AML-193 (cell line): ENCODE measurements at regions not wholly inside any gene's neighbourhood (a gene's known extent, or its start where the extent isn't known, plus 50 kb on each side); places are given as distances from the start of the nearest gene placed in this dataset.
A peak's percentile ranks its signal among the peaks of the same experiment; 100 is the strongest.
"Not testable (repeated sequence)": the region's sequence is repeated elsewhere in the genome, so short reads cannot be mapped to it uniquely, and the experiment has no call there.

Source experiments
- DNase-seq, 2 experiments: peaks; one replicate each; lab custom pipeline; 2025; lab: John Stamatoyannopoulos, UW

- DNase-seq, result no peak
Measured at GRCh38 chr1:78247079-78247478, 201.3 kb downstream of the GIPC2 start.

- DNase-seq, result no peak
Measured at GRCh38 chr1:78250201-78250600, 204.4 kb downstream of the GIPC2 start.

GRCh38 chr1:78254517-78254916 lies 208.8 kb downstream of the GIPC2 start:
- DNase-seq, result no peak

GRCh38 chr1:78255383-78255782 lies 209.6 kb downstream of the GIPC2 start:
- DNase-seq, result no peak

- DNase-seq, result no peak
Measured at GRCh38 chr1:78255846-78256245, 210.1 kb downstream of the GIPC2 start.

DNA sequence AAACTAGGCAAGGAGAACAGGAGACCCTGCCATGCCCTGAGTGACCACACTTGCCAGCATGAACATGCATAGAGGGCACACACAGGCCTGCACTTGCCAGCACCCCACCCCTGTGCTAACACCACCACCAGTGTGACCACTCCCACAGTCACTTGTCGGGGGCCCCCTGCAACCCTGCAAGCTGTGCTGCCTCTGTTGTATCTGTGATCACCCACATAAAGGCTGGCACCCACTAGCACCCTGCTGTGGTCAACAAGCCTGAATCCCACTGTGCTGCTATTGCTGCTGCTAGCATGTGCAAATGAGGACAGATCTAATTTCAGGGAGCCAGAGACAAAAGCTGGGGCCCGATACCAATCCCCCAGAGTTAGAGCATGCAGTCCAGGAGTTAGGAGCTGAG lies 217.7 kb downstream of the GIPC2 start:
- DNase-seq, result no peak

- DNase-seq, result no peak
Measured at GRCh38 chr1:78263946-78264345, 218.2 kb downstream of the GIPC2 start.

- DNase-seq, result no peak
Measured at GRCh38 chr1:78267513-78268218, 221.9 kb downstream of the GIPC2 start.

DNA sequence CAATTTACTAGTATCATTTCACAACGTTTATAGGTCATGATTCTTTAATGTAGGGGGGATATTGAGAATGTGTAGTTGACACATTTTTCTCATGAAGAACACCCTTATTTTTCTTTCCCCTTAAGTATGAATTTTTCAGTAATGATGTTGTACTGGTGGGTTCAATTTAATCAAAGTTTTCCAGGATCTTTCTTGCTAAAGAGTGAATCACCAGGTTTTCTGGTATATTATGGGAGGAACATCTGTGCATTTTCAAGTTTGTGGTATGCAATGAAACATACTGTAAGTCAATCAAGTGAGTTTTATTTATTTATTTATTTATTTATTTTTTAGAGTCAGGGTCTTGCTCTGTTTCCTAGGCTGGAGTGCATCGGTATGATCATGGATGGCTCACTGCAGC lies 221.2 kb upstream of the PTGFR start:
- DNase-seq, result no peak

- not testable (repeated sequence) for DNase-seq
Measured at GRCh38 chr1:78271423-78271822, 219.4 kb upstream of the PTGFR start.

DNA sequence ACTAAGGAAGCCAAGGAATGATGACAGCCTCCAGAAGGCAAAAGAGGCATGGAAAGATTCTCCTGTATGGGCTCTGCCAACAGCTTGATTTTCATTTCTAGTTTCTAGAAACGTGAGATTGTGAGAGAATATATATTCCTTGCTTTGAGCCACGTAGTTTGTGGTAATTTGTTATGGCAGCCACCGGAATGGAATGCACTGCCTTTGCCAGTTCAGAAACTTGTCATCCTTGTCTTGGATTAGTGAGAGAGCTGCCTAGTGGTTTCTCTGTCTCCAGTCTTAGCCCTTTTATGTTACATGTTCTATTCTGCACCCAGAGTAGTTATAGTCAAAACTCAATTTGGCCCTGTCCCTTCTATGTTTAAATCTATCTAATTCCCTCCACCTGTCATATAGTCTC lies 216.0 kb upstream of the PTGFR start:
- no peak for DNase-seq

DNA sequence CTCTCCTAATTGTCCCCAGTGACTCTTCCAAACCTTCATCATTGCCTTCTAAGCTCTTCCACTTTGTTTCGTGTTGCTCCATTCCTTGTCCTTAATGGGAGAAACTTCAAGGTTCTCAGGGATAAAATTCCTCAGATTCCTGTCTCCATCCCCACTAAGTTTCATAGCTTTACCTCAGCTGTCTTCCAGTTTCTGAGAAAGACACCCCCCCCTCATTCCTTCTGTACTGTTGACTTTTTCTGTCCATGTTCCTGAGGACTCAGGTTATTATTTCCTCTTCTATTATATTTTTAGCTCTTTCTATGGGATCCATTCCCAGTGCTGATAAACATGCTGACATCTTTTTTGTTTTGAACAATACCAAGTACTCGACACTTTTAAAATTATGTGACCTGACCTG lies 215.3 kb upstream of the PTGFR start:
- no peak for DNase-seq

DNA sequence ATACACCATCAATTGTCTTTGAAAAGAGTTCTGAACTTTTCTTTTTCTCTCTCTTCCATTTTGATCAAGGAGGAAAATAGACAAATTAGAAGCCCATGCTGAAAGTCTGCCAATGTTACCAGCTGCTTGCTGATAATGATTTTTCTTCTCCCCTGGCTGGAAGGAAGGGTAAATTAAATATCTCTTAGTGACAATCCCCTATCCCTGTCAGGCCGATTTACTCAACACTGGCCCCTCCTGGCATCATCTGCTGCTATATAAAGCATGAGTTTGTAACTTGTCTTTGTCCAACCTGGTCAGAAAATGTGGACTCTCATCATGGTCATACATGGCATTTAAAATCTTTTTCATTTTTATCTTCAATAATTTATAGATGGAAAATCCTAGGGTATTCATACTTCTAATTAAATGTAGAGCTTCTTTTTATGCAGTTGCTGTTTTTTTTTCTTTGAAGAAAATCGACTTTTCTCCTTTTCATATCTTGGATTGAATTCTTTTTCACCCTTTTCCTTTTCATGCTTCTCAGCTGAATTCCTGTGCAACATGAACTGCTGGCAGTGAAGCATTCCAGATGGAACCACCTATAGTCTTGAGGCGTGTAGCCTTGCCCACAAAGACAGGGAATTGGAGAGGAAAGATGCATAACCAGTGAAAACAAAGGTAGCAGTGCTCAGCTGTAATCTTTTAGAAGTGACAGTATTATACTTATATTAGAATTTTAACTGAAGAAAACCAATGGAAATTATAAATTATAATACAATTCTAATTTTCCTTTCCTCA lies 214.7 kb upstream of the PTGFR start:
- DNase-seq, result no peak

DNA sequence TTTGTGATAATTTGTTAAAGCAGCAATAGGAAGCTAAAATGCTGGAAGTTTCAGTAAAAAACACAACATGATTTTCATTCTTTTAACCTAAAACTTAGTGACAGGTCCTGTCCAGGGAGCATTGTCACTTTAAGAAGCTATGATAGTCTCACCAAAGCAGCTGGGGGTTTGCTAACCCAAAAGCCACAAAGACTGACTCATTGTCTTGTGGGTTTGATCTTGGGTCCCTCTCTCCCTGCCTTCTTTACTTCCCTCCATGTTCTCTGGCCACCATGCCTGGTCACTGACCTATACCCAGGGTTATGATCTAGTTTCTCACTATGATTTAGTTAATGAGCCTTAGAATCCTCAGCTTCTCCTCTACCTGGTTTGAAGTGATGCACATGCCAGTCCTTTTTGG lies 213.5 kb upstream of the PTGFR start:
- peak; percentile 5 to 6 for DNase-seq

DNA sequence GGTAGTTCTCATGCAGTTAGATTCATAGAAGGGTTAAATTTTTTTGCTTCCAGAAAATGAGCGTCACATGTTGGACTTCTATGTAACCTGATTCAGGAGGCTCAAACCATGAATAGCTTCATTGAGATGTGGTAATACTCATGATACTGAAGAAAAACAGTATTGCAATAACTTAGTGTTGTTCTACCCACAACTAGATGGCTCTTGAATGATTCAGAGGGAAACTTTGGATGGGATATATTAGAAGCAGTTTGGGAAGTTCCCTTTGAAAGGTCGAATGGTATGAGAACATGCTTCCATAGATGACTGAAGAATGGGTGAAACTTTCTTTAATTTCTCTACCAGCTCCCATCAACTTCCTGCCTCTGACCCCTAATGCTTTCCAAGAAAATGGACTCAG lies 211.7 kb upstream of the PTGFR start:
- DNase-seq, result no peak

DNA sequence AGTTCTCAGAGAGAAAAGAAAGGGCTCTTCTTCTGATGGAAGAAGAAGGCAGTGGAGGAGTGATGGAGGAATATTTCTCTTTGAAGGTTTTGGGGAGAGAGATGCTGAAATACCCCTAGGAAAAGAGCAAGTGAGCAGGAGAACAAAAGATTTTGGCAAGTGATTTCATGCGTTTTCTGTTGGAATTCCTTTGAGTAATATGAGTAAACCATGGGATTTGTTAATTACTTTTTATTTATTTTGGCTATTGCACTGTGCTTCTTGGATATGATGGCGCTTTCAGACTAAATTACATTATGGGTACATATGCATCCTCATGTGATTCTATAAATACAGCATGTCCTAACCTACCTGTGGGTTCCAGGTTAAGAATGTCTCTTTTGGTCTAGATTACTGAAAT lies 210.1 kb upstream of the PTGFR start:
- no peak for DNase-seq

DNA sequence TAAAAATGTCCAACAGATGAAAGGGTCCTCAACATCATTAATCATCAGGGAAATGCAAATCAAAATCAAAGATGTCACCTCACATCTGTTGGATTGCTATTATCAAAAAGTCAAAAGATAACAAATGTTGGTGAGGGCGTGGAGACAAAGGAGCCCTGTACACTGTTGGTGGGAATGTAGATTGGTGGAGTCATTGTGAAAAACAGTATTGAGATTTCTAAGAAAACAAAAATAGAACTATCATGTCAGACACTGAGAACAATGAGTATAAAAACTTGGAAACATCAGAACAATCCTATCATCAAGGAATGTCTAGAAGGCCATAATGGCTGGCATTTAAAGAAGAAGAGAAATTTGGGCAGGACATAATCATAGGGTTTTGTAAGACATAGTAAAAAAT lies 209.2 kb upstream of the PTGFR start:
- no peak for DNase-seq

DNA sequence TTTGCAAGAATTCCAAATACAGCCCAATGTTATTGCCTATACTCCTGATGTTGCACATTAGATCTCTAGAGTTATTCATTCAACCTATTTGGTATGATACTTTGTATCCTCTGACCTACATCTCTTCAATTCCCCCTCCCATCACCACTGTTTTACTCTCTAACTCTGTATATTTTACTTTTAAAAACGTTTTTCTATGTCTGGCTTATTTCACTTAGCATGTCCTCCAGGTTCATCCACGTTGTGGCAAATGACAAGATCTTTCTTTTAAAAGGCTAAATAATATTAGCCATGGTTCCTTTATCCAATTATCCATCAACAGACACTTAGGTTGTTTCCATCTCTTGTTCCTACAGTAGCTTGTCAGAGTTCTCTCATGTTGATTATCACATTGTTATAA lies 207.1 kb upstream of the PTGFR start:
- no peak for DNase-seq

DNA sequence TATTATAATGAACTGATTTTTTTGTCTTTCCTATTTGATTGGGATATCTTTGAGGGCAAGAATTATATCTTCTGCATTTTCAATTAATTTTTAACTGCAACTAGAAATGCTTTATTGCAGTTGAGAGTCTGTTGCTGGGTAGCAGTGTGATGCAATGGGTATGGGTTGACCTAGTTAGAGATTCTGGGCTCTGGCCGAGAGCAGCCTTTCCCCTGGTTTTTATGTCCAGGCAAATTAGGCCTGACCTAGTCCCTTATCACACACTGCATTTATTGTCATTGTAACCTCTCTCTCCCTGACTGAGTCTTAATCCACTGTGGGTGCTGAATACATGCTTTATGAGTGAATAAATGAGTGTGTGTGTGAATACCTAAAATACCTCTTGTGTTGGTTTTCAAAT lies 206.4 kb upstream of the PTGFR start:
- no peak for DNase-seq

- no peak for DNase-seq
Measured at GRCh38 chr1:78286686-78287085, 204.1 kb upstream of the PTGFR start.

GRCh38 chr1:78289603-78290002 lies 201.2 kb upstream of the PTGFR start:
- no peak for DNase-seq

- no peak for DNase-seq
Measured at GRCh38 chr1:78291418-78291817, 199.4 kb upstream of the PTGFR start.

DNA sequence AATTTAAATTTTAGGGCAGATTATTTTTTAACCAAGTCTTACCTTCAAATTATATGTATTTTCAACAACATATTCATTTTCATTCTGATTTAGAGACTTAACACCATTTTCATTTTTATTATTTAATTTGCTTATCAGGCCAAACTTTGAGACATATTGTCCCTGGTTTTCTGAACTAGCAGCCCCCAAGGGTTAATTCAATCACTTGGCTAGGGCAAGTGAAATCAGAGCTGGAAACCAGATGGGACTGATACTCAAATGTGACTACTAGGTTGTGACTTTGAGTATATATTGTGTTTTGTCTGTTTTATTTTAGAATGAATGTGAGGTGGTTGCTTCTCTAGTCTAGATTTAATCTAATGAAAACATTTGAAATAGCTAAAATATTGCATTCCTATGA lies 198.9 kb upstream of the PTGFR start:
- no peak for DNase-seq

DNA sequence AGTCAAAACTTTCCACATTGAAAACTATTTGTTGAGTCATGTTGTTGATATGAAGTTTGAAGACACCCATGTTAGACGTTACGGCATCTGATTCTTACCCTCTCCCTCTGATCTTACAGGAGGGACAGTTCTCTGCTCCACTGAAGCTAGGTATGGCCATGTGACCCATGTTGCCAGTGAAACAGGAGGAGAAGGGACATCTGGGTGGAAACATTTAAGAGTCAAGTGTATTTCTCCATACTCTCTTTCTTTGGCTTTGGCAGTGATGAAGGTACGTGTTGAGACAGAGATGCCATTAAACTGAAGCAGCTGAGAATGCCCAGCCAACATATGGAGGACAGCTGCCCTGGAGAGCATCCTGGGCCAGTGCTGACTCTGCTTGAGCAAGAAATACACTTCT lies 198.4 kb upstream of the PTGFR start:
- no peak for DNase-seq
